H9 (cell line): ENCODE measurements at regions not wholly inside any gene's neighbourhood (a gene's known extent, or its start where the extent isn't known, plus 50 kb on each side); places are given as distances from the start of the nearest gene placed in this dataset.

ENCODE experiments used
- DNase-seq: peaks from one replicate; pipeline ENCODE4 v3.0.0-alpha.2; 2017
- H2AFZ ChIP-seq: one replicate; pipeline ENCODE4 v1.6.1; 2013; ENCODE audit warnings: mild to moderate bottlenecking, low read length, control low read depth, moderate library complexity
- H2AK5ac ChIP-seq: 2 replicates; pipeline ENCODE4 v1.6.1; 2013; ENCODE audit warnings: low read length, control low read depth, mixed read lengths; ENCODE audit not compliant: insufficient read length
- H2BK120ac ChIP-seq: one replicate; pipeline ENCODE4 v1.6.1; 2013; ENCODE audit warnings: low read depth, mild to moderate bottlenecking, low read length, control low read depth, inconsistent platforms; ENCODE audit not compliant: poor library complexity, severe bottlenecking
- H2BK12ac ChIP-seq: 2 replicates; pipeline ENCODE4 v1.6.1; 2013; ENCODE audit warnings: low read length, control low read depth, mixed read lengths, low read depth; ENCODE audit not compliant: insufficient read length
- H2BK15ac ChIP-seq: 2 replicates; pipeline ENCODE4 v1.6.1; 2013; ENCODE audit warnings: low read depth, low read length, control low read depth
- H2BK20ac ChIP-seq: one replicate; pipeline ENCODE4 v1.6.1; 2013; ENCODE audit warnings: low read depth, mild to moderate bottlenecking, low read length, control low read depth, inconsistent platforms; ENCODE audit not compliant: poor library complexity, severe bottlenecking
- H2BK5ac ChIP-seq: 2 replicates; pipeline ENCODE4 v1.6.1; 2013; ENCODE audit warnings: low read length, control low read depth, mixed read lengths; ENCODE audit not compliant: insufficient read length
- H3K14ac ChIP-seq: 2 replicates; pipeline ENCODE4 v1.6.1; 2013; ENCODE audit warnings: low read length, control low read depth; ENCODE audit not compliant: insufficient read depth
- H3K18ac ChIP-seq: 2 replicates; pipeline ENCODE4 v1.6.1; 2013; ENCODE audit warnings: low read depth, mild to moderate bottlenecking, mixed read lengths, low read length, control low read depth; ENCODE audit not compliant: insufficient read length
- H3K23ac ChIP-seq: 2 replicates; pipeline ENCODE4 v1.6.1; 2013; ENCODE audit warnings: low read length, control low read depth, mixed read lengths, low read depth; ENCODE audit not compliant: insufficient read length
- H3K23me2 ChIP-seq: 2 replicates; pipeline ENCODE4 v1.6.1; 2013; ENCODE audit warnings: low read depth, mild to moderate bottlenecking, mixed read lengths, low read length, control low read depth; ENCODE audit not compliant: insufficient read length, poor library complexity, severe bottlenecking
- H3K27ac ChIP-seq: 2 replicates; pipeline ENCODE4 v1.5.1; 2013; ENCODE audit warnings: low read length, control low read depth, mixed read lengths, low read depth; ENCODE audit not compliant: insufficient read length
- H3K27me3 ChIP-seq: 2 replicates; pipeline ENCODE4 v1.6.1; 2013; ENCODE audit warnings: low read length, control low read depth, inconsistent platforms; ENCODE audit not compliant: insufficient read depth
- H3K4ac ChIP-seq: 2 replicates; pipeline ENCODE4 v1.6.1; 2013; ENCODE audit warnings: low read depth, mild to moderate bottlenecking, control low read depth, inconsistent platforms, low read length, moderate library complexity
- H3K4me1 ChIP-seq: 2 replicates; pipeline ENCODE4 v1.6.1; 2013; ENCODE audit warnings: low read length, control low read depth, inconsistent platforms; ENCODE audit not compliant: insufficient read depth
- H3K4me2 ChIP-seq: 2 replicates; pipeline ENCODE4 v1.6.1; 2013; ENCODE audit warnings: low read length, control low read depth, mixed read lengths; ENCODE audit not compliant: insufficient read length, insufficient read depth
- H3K56ac ChIP-seq: 2 replicates; pipeline ENCODE4 v1.6.1; 2013; ENCODE audit warnings: low read depth, mild to moderate bottlenecking, mixed read lengths, low read length, control low read depth; ENCODE audit not compliant: insufficient read length
- H3K79me1 ChIP-seq: 2 replicates; pipeline ENCODE4 v1.6.1; 2013; ENCODE audit warnings: low read depth, mild to moderate bottlenecking, moderate library complexity, low read length, control low read depth, inconsistent platforms; ENCODE audit not compliant: insufficient read depth, poor library complexity, severe bottlenecking
- H3K79me2 ChIP-seq: 2 replicates; pipeline ENCODE4 v1.6.1; 2013; ENCODE audit warnings: low read length, control low read depth, inconsistent platforms; ENCODE audit not compliant: insufficient read depth
- H3K9ac ChIP-seq: 2 replicates; pipeline ENCODE4 v1.6.1; 2013; ENCODE audit warnings: low read length, control low read depth, mixed read lengths; ENCODE audit not compliant: insufficient read length; ENCODE audit errors: extremely low read depth
- H3K9me3 ChIP-seq: one replicate; pipeline ENCODE4 v1.6.1; 2013; ENCODE audit warnings: low read depth, low read length, inconsistent platforms; ENCODE audit not compliant: control insufficient read depth
- H3T11ph ChIP-seq: one replicate; pipeline ENCODE4 v1.6.1; 2013; ENCODE audit warnings: mild to moderate bottlenecking, low read length, control low read depth, inconsistent platforms
- H4K20me1 ChIP-seq: one replicate; pipeline ENCODE4 v1.6.1; 2013; ENCODE audit not compliant: control insufficient read depth, insufficient read length, insufficient read depth
- H4K5ac ChIP-seq: 2 replicates; pipeline ENCODE4 v1.6.1; 2013; ENCODE audit warnings: low read depth, mild to moderate bottlenecking, mixed read lengths, low read length, control low read depth; ENCODE audit not compliant: insufficient read length
- H4K8ac ChIP-seq: replicated peaks from 2 replicates; pipeline ENCODE4 v1.6.1; 2013; ENCODE audit warnings: low read length, control low read depth, mixed read lengths, low read depth; ENCODE audit not compliant: insufficient read length
- H4K91ac ChIP-seq: 2 replicates; pipeline ENCODE4 v1.6.1; 2013; ENCODE audit warnings: low read depth, mild to moderate bottlenecking, moderate library complexity, mixed read lengths, low read length, control low read depth; ENCODE audit not compliant: insufficient read length
- H3K27ac Mint-ChIP-seq, 3 experiments: 2 replicates in 2 of 3; 3 replicates in 1 of 3; pipeline ENCODE4 v1.8.0; 2020 to 2021; ENCODE audit warnings: mixed read lengths in 3 of 3, mild to moderate bottlenecking in 1 of 3, moderate library complexity in 1 of 3
- H3K27me3 Mint-ChIP-seq: 2 replicates; pipeline ENCODE4 v1.8.0; 2021; ENCODE audit warnings: low read depth, mild to moderate bottlenecking, moderate library complexity, mixed read lengths
- H3K36me3 Mint-ChIP-seq, 3 experiments: 2 replicates in 2 of 3; 3 replicates in 1 of 3; pipeline ENCODE4 v1.8.0; 2020 to 2021; ENCODE audit warnings: low read depth in 3 of 3, mixed read lengths in 3 of 3; ENCODE audit not compliant: insufficient read depth in 1 of 3
- H3K4me1 Mint-ChIP-seq, 2 experiments: 2 replicates each; pipeline ENCODE4 v1.8.0; 2020; ENCODE audit warnings: mixed read lengths in 2 of 2
- H3K4me3 Mint-ChIP-seq, 2 experiments: 2 replicates in 1 of 2; 3 replicates in 1 of 2; pipeline ENCODE4 v1.8.0; 2020 to 2021; ENCODE audit warnings: mild to moderate bottlenecking in 2 of 2, mixed read lengths in 2 of 2, moderate library complexity in 1 of 2
- H3K9me3 Mint-ChIP-seq, 2 experiments: 2 replicates in 1 of 2; 3 replicates in 1 of 2; pipeline ENCODE4 v1.8.0; 2020; ENCODE audit warnings: mild to moderate bottlenecking in 2 of 2, mixed read lengths in 2 of 2, moderate library complexity in 1 of 2
- CTCF ChIP-seq: fragments of 200-600 bp; sonication (generic); conservative IDR thresholded peaks from 3 replicates; pipeline ENCODE4 v1.8.0; 2021; ENCODE audit warnings: antibody characterized with exemption, mild to moderate bottlenecking
- WGBS: extraction: QIAGEN DNeasy Blood & Tissue Kit; methylation state at CpG from one replicate; pipeline ENCODE4 v1.1.7; 2013; ENCODE audit warnings: missing lambda C conversion rate, low lambda C conversion rate, mixed read lengths; ENCODE audit not compliant: insufficient read length; ENCODE audit errors: extremely low coverage; 5-methylcytosine and 5-hydroxymethylcytosine counted together

GRCh38 chr6:74587386-74587785, 618.5 kb downstream of the COL12A1 start:
- Histone ChIP-seq H4K8ac (no peak overlapping the region), H2BK120ac (no peak overlapping the region), H3K27ac (no peak overlapping the region), H3K79me2 (no peaks in the 10 kb centered on the region), H2BK12ac (no peak overlapping the region), H2BK15ac (no peak overlapping the region), H3K23ac (no peak overlapping the region), H3K9ac (no peak overlapping the region), H4K91ac (no peak overlapping the region), H3K4me1 (no peaks in the 10 kb centered on the region), H3K23me2 (no peaks in the 10 kb centered on the region), H3K14ac (no peak overlapping the region), H3K4me2 (no peak overlapping the region), H2AFZ (no peak overlapping the region), H3K27me3 (no peaks in the 10 kb centered on the region), H4K5ac (no peak overlapping the region), H2BK5ac (no peak overlapping the region), H3T11ph (no peak overlapping the region), H3K4ac (no peak overlapping the region), H3K9me3 (no peaks in the 10 kb centered on the region), H2AK5ac (no peak overlapping the region), H2BK20ac (no peak overlapping the region), H3K56ac (no peak overlapping the region), H3K79me1 (no peaks in the 10 kb centered on the region), H4K20me1 (no peaks in the 10 kb centered on the region), H3K18ac (no peak overlapping the region)
- DNase-seq, result no peak
- no peaks in the 10 kb centered on the region for H3K36me3 Mint-ChIP-seq
- no peak overlapping the region for H3K27ac Mint-ChIP-seq
- no peak overlapping the region for H3K4me3 Mint-ChIP-seq
- H3K27me3 Mint-ChIP-seq, result no peaks in the 10 kb centered on the region
- H3K4me1 Mint-ChIP-seq, result no peaks in the 10 kb centered on the region
- no peaks in the 10 kb centered on the region for H3K9me3 Mint-ChIP-seq
- TF ChIP-seq CTCF, result no peak
- WGBS, result no CpG with 5 or more reads among the region's 2 CpGs
